OCI-LY1 (cell line): ENCODE measurements at regions not wholly inside any gene's neighbourhood (a gene's known extent, or its start where the extent isn't known, plus 50 kb on each side); places are given as distances from the start of the nearest gene placed in this dataset.

ENCODE experiments used
- H2AFZ ChIP-seq: fragments of 200-600 bp; sonication (generic), shearing (Covaris generic); 2 replicates; pipeline ENCODE4 v1.6.0; 2014; ENCODE audit warnings: antibody characterized with exemption, mild to moderate bottlenecking, low read length
- H3F3A ChIP-seq: fragments of 200-600 bp; sonication (generic), shearing (Covaris generic); 2 replicates; pipeline ENCODE4 v1.6.0; 2014; ENCODE audit warnings: mild to moderate bottlenecking, antibody characterized with exemption, low read length, moderate library complexity; ENCODE audit not compliant: insufficient read depth
- H3K27ac ChIP-seq: fragments of 200-600 bp; sonication (generic); 2 replicates; pipeline ENCODE4 v1.5.1; 2014; ENCODE audit warnings: low read length, mixed run types, mild to moderate bottlenecking, low read depth; ENCODE audit not compliant: poor library complexity, severe bottlenecking
- H3K27me3 ChIP-seq: fragments of 200-600 bp; sonication (generic); 2 replicates; pipeline ENCODE4 v1.6.0; 2014; ENCODE audit warnings: antibody characterized with exemption, mild to moderate bottlenecking, low read length, moderate library complexity; ENCODE audit not compliant: insufficient read depth
- H3K36me3 ChIP-seq: fragments of 200-600 bp; sonication (generic); 2 replicates; pipeline ENCODE4 v1.6.1; 2014; ENCODE audit warnings: mild to moderate bottlenecking, antibody characterized with exemption, low read length, moderate library complexity, mixed read lengths; ENCODE audit not compliant: insufficient read depth
- H3K4me1 ChIP-seq: fragments of 200-600 bp; sonication (generic); 2 replicates; pipeline ENCODE4 v1.5.1; 2014; ENCODE audit warnings: mild to moderate bottlenecking, low read length, moderate library complexity; ENCODE audit not compliant: insufficient read depth, severe bottlenecking
- H3K4me2 ChIP-seq: fragments of 200-600 bp; sonication (generic), shearing (Covaris generic); 2 replicates; pipeline ENCODE4 v1.6.1; 2014; ENCODE audit warnings: low read length
- H3K4me3 ChIP-seq: fragments of 200-600 bp; sonication (generic); 2 replicates; pipeline ENCODE4 v1.5.1; 2014; ENCODE audit warnings: low read length, low read depth, mild to moderate bottlenecking, mixed read lengths; ENCODE audit not compliant: poor library complexity, severe bottlenecking
- H3K79me2 ChIP-seq: fragments of 200-600 bp; shearing (Covaris generic); 2 replicates; pipeline ENCODE4 v1.6.1; 2016; ENCODE audit warnings: mixed run types, low read length, mixed read lengths; ENCODE audit not compliant: insufficient read depth
- H3K9ac ChIP-seq: fragments of 200-600 bp; sonication (generic), shearing (Covaris generic); 2 replicates; pipeline ENCODE4 v1.6.1; 2014; ENCODE audit warnings: mild to moderate bottlenecking, low read length, mixed read lengths
- H3K9me2 ChIP-seq: fragments of 200-600 bp; sonication (generic), shearing (Covaris generic); 2 replicates; pipeline ENCODE4 v1.6.1; 2014; ENCODE audit warnings: low read depth, mild to moderate bottlenecking, low read length, mixed read lengths
- H3K9me3 ChIP-seq: fragments of 200-600 bp; shearing (Covaris generic); 2 replicates; pipeline ENCODE4 v1.6.1; 2014; ENCODE audit warnings: low read length, mixed read lengths
- H4K20me1 ChIP-seq: fragments of 200-600 bp; sonication (generic), shearing (Covaris generic); 2 replicates; pipeline ENCODE4 v1.6.0; 2016; ENCODE audit warnings: mild to moderate bottlenecking, low read length; ENCODE audit not compliant: insufficient read depth
- EZH2 ChIP-seq: fragments of 200-600 bp; sonication (generic), shearing (Covaris generic); IDR thresholded peaks from 2 replicates; pipeline ENCODE4 v1.8.0; 2017; ENCODE audit warnings: borderline replicate concordance, mixed run types, mild to moderate bottlenecking, antibody characterized with exemption, low read length, moderate library complexity, mixed read lengths
- TF ChIP-seq, protein P1 (sequence below): fragments of 200-600 bp; sonication (generic), shearing (Covaris generic); IDR thresholded peaks from 2 replicates; pipeline ENCODE4 v1.5.1; 2017; ENCODE audit warnings: mild to moderate bottlenecking, antibody characterized with exemption, low read length, moderate library complexity, mixed read lengths

DNA sequence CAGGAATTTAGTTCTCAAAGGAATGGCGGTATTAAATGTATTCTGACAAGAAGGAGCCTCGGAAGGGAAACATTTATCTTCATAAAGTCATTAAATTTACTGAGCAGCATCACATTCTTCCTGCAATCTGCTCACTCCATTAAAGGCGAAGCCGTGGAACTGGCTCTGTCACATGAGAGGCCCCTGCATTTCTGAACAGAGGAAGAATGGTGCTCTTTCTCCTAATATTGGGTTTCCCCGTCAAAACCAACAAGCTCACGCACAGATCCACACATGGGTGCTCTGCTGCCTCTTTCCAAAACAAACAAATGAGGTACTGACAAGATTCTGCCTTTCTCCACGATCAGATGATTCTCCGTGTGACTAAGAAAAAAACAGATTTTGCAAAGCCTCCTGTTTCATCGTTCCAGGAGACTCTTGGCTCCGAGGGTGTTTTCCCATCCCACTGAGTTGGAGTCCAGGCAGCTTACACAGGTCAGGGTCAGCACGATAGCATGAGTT is 191.2 kb downstream of the IDS start:
- Histone ChIP-seq H2AFZ (no peak overlapping the region), H4K20me1 (no peaks in the 10 kb centered on the region), H3K4me3 (no peak overlapping the region), H3K4me2 (no peak overlapping the region), H3K9me3 (no peaks in the 10 kb centered on the region), H3K27ac (no peak overlapping the region), H3K27me3 (no peaks in the 10 kb centered on the region), H3K4me1 (no peaks in the 10 kb centered on the region), H3K9ac (no peak overlapping the region), H3K79me2 (no peaks in the 10 kb centered on the region), H3F3A (no peaks in the 10 kb centered on the region), H3K36me3 (no peaks in the 10 kb centered on the region), H3K9me2 (no peaks in the 10 kb centered on the region)
- TF ChIP-seq EZH2 = no peak
- TF ChIP-seq, protein P1, sequence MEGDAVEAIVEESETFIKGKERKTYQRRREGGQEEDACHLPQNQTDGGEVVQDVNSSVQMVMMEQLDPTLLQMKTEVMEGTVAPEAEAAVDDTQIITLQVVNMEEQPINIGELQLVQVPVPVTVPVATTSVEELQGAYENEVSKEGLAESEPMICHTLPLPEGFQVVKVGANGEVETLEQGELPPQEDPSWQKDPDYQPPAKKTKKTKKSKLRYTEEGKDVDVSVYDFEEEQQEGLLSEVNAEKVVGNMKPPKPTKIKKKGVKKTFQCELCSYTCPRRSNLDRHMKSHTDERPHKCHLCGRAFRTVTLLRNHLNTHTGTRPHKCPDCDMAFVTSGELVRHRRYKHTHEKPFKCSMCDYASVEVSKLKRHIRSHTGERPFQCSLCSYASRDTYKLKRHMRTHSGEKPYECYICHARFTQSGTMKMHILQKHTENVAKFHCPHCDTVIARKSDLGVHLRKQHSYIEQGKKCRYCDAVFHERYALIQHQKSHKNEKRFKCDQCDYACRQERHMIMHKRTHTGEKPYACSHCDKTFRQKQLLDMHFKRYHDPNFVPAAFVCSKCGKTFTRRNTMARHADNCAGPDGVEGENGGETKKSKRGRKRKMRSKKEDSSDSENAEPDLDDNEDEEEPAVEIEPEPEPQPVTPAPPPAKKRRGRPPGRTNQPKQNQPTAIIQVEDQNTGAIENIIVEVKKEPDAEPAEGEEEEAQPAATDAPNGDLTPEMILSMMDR = no peak

DNA sequence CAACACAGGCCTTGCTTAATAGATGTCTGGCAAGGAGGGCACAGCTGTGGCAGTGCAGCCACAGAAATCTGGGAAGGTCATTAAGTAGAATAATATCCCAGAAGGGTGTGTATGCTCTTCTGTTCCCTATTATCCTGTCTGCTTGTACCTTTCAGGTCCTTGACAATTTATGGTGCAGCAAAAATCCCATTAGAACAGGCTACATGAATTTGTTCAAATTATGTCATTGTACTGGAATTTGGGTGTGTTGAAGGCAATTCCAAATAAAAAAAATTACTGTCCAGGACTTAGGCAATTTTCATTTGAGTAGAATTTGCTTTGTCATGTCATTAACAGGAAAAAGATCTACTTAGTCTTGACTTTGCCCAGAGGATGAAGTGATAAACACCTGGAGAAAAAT is 192.1 kb downstream of the IDS start:
- Histone ChIP-seq H3K9ac (no peak overlapping the region), H3K36me3 (no peaks in the 10 kb centered on the region), H3K79me2 (no peaks in the 10 kb centered on the region), H3K4me3 (no peak overlapping the region), H2AFZ (no peak overlapping the region), H3K4me1 (no peaks in the 10 kb centered on the region), H3K9me3 (no peaks in the 10 kb centered on the region), H3K27ac (no peak overlapping the region), H3F3A (no peaks in the 10 kb centered on the region), H3K27me3 (no peaks in the 10 kb centered on the region), H3K9me2 (no peaks in the 10 kb centered on the region), H4K20me1 (no peaks in the 10 kb centered on the region), H3K4me2 (no peak overlapping the region)
- TF ChIP-seq EZH2 = no peak
- TF ChIP-seq, protein P1 = no peak

DNA sequence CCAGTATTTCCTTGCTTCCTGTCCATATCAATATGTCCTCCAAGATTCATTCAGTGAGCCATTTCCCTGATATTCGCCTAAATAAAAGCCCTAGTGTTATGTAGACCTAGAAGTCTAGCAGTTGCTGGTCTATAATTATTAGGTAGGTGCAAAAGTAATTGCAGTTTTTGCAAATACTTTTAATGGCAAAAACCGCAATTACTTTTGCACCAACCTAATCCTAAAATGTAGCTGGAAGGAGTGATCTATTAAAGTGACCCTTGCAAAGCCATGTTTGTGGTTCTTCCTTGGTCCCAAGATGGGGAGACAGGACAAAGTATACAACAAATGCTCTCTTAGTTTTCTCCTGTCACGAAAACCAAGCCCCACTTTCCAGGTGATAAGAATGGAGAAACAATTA is 193.0 kb downstream of the IDS start:
- Histone ChIP-seq H3K9me3 (no peaks in the 10 kb centered on the region), H2AFZ (no peak overlapping the region), H3K27ac (no peak overlapping the region), H3K36me3 (no peaks in the 10 kb centered on the region), H3K4me2 (no peak overlapping the region), H3K27me3 (no peaks in the 10 kb centered on the region), H3F3A (no peaks in the 10 kb centered on the region), H4K20me1 (no peaks in the 10 kb centered on the region), H3K4me1 (no peaks in the 10 kb centered on the region), H3K4me3 (no peak overlapping the region), H3K79me2 (no peaks in the 10 kb centered on the region), H3K9me2 (no peaks in the 10 kb centered on the region), H3K9ac (no peak overlapping the region)
- no peak for TF ChIP-seq EZH2

DNA sequence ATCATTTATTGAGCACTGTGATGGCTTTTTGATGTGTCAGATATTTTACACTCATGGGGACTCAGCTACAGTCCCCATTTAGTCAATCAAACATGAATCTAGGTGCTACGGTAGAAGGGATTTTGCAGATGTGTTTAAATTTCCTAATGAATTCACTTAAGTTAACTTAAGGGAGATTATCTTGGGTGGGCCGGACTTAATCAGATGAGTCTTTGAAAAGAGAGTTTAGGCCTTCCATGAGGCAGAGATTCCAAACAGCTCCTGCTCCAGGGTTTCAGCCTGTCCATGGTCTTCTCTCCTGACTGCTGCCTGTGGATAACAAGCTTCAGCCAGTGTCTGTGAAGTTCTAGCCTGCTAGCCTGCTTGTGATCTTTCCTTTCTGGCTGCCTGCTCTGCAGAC is 202.4 kb downstream of the IDS start:
- Histone ChIP-seq H4K20me1 (no peaks in the 10 kb centered on the region), H3K4me1 (no peaks in the 10 kb centered on the region), H3K36me3 (no peaks in the 10 kb centered on the region), H3K27me3 (no peaks in the 10 kb centered on the region), H3K4me2 (no peak overlapping the region), H3K79me2 (no peaks in the 10 kb centered on the region), H3K9ac (no peak overlapping the region), H2AFZ (no peak overlapping the region), H3K9me3 (no peaks in the 10 kb centered on the region), H3K4me3 (no peak overlapping the region), H3F3A (no peaks in the 10 kb centered on the region), H3K9me2 (no peaks in the 10 kb centered on the region), H3K27ac (no peak overlapping the region)
- no peak for TF ChIP-seq EZH2
- TF ChIP-seq, protein P1 = no peak
